ENCODE measurements at regions not wholly inside any gene's neighbourhood (a gene's known extent, or its start where the extent isn't known, plus 50 kb on each side); places are given as distances from the start of the nearest gene placed in this dataset.

DNA sequence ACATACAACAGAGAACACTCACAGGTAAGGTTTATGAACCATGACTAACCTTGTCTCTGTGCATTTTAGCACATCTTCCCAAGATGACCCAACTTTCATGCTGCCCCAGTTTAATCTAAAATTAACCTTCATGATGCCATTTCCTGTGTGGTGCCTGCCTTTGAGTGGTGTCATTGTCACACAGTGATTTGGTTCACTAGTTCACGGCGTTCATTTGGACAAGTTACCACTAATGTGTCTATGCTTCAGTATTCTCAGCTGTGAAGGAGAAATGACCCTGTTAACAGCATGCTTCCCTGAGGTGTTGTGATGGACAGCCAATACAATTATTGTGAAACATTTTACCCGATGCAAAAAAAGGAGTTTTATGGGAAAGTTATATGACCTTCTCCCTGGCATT lies 693.1 kb downstream of the RWDD3 start:
- DNase-seq (ENCODE audit: extremely low spot score): no peak
- CTCF ChIA-PET: no interaction called here
- TF ChIP-seq, protein P1, sequence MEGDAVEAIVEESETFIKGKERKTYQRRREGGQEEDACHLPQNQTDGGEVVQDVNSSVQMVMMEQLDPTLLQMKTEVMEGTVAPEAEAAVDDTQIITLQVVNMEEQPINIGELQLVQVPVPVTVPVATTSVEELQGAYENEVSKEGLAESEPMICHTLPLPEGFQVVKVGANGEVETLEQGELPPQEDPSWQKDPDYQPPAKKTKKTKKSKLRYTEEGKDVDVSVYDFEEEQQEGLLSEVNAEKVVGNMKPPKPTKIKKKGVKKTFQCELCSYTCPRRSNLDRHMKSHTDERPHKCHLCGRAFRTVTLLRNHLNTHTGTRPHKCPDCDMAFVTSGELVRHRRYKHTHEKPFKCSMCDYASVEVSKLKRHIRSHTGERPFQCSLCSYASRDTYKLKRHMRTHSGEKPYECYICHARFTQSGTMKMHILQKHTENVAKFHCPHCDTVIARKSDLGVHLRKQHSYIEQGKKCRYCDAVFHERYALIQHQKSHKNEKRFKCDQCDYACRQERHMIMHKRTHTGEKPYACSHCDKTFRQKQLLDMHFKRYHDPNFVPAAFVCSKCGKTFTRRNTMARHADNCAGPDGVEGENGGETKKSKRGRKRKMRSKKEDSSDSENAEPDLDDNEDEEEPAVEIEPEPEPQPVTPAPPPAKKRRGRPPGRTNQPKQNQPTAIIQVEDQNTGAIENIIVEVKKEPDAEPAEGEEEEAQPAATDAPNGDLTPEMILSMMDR (IDR thresholded peaks at IDR 0.05; ENCODE audit: control extremely low read depth, extremely low read depth, low read depth, missing control alignments): no peak

DNA sequence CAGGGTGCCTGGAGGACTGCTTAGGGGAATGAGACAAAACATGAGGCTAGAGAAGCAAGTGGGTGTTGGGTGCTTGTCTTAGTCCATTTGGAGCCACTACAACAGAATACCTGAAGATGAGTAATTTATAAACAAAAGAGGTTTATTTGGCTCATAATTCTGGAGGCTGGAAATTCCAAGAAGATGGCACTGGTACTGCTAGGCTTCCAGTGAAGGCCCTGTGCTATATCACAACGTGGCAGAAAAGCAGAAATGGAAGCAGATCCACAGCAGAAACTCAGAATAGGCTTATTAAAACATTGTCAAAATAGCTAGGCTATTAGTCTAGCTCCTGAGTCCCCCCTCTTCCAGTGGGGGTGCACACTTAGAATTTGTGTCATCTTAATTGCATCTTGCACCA lies 701.7 kb downstream of the RWDD3 start:
- TF ChIP-seq, protein P1 (IDR thresholded peaks at IDR 0.05; ENCODE audit: control extremely low read depth, extremely low read depth, low read depth, missing control alignments): no peak
- ChIA-PET CTCF (interaction anchor here (2.5 kb wide), 1 partner anchor 11 kb away, joined by 6 read pairs; no protein-coding TSS in a partner anchor), POLR2A (no interaction called here)
- DNase-seq (ENCODE audit: extremely low spot score): no peak

More for the DNA sequence above, 693.1 kb downstream of the RWDD3 start:
- POLR2A ChIA-PET: no interaction called here

- POLR2A ChIA-PET: no interaction called here
- TF ChIP-seq, protein P1 (IDR thresholded peaks at IDR 0.05; ENCODE audit: control extremely low read depth, extremely low read depth, low read depth, missing control alignments): no peak
- CTCF ChIA-PET: no interaction called here
- no peak for DNase-seq (ENCODE audit: extremely low spot score)
Measured at GRCh38 chr1:95941121-95941798, 707.2 kb downstream of the RWDD3 start.

GRCh38 chr1:95948023-95948422 lies 714.0 kb downstream of the RWDD3 start:
- CTCF ChIA-PET: no interaction called here
- TF ChIP-seq, protein P1 (IDR thresholded peaks at IDR 0.05; ENCODE audit: control extremely low read depth, extremely low read depth, low read depth, missing control alignments): no peak
- POLR2A ChIA-PET: no interaction called here
- DNase-seq (ENCODE audit: extremely low spot score): no peak

- no peak for DNase-seq (ENCODE audit: extremely low spot score)
- ChIA-PET POLR2A (no interaction called here), CTCF (no interaction called here)
- TF ChIP-seq, protein P1 (IDR thresholded peaks at IDR 0.05; ENCODE audit: control extremely low read depth, extremely low read depth, low read depth, missing control alignments): no peak
Measured at GRCh38 chr1:95951371-95952102, 717.5 kb downstream of the RWDD3 start.

- TF ChIP-seq, protein P1 (IDR thresholded peaks at IDR 0.05; ENCODE audit: control extremely low read depth, extremely low read depth, low read depth, missing control alignments): no peak
- CTCF ChIA-PET: interaction anchor here (0.6 kb wide), 1 partner anchor 10 kb away, joined by 3 read pairs; no protein-coding TSS in a partner anchor
- POLR2A ChIA-PET: no interaction called here
- DNase-seq (ENCODE audit: extremely low spot score): no peak
Measured at GRCh38 chr1:95953015-95953414, 719.0 kb downstream of the RWDD3 start.

Measured in GM10248 (cell line).